HG03103 (cell line): ENCODE measurements at regions not wholly inside any gene's neighbourhood (a gene's known extent, or its start where the extent isn't known, plus 50 kb on each side); places are given as distances from the start of the nearest gene placed in this dataset.
"Not testable (repeated sequence)": the region's sequence is repeated elsewhere in the genome, so short reads cannot be mapped to it uniquely, and the experiment has no call there.

Experiments used
- ATAC-seq: cut with Tn5 transposase; IDR thresholded peaks from one replicate; pipeline ENCODE4 v1.9.1; 2021; ENCODE audit warnings: low read depth; ENCODE audit not compliant: unreplicated experiment

- ATAC-seq, result not testable (repeated sequence)
These were observed 68.7 kb downstream of the RBMY1F start for GRCh38 chrY:22113990-22114389.

- not testable (repeated sequence) for ATAC-seq
These were observed 74.6 kb downstream of the RBMY1F start for GRCh38 chrY:22108165-22108564.

GRCh38 chrY:22101547-22101946 is 81.2 kb downstream of the RBMY1F start:
- not testable (repeated sequence) for ATAC-seq

GRCh38 chrY:22097310-22097709 is 85.4 kb downstream of the RBMY1F start:
- not testable (repeated sequence) for ATAC-seq

- not testable (repeated sequence) for ATAC-seq
These were observed 96.6 kb downstream of the RBMY1F start for GRCh38 chrY:22085975-22086645.

- not testable (repeated sequence) for ATAC-seq
These were observed 110.5 kb downstream of the RBMY1F start for GRCh38 chrY:22072270-22072669.

GRCh38 chrY:22060149-22060548 is 122.6 kb downstream of the RBMY1F start:
- not testable (repeated sequence) for ATAC-seq

GRCh38 chrY:22013010-22013409 is 95.2 kb upstream of the RBMY1E start:
- peak; percentile 52 for ATAC-seq

- ATAC-seq, result not testable (repeated sequence)
These were observed 83.3 kb upstream of the RBMY1E start for GRCh38 chrY:22001163-22001562.

GRCh38 chrY:21987222-21987621 is 69.4 kb upstream of the RBMY1E start:
- not testable (repeated sequence) for ATAC-seq

GRCh38 chrY:21980937-21981336 is 63.1 kb upstream of the RBMY1E start:
- not testable (repeated sequence) for ATAC-seq

- not testable (repeated sequence) for ATAC-seq
These were observed 62.5 kb upstream of the RBMY1E start for GRCh38 chrY:21980348-21980747.

- ATAC-seq, result not testable (repeated sequence)
These were observed 61.3 kb upstream of the RBMY1E start for GRCh38 chrY:21979106-21979505.

- not testable (repeated sequence) for ATAC-seq
These were observed 60.4 kb upstream of the RBMY1E start for GRCh38 chrY:21978204-21978603.
